OCI-LY1 (cell line): ENCODE measurements at regions not wholly inside any gene's neighbourhood (a gene's known extent, or its start where the extent isn't known, plus 50 kb on each side); places are given as distances from the start of the nearest gene placed in this dataset.

ENCODE experiments used
- EZH2 ChIP-seq: fragments of 200-600 bp; sonication (generic), shearing (Covaris generic); IDR thresholded peaks from 2 replicates; pipeline ENCODE4 v1.8.0; 2017; ENCODE audit warnings: borderline replicate concordance, mixed run types, mild to moderate bottlenecking, antibody characterized with exemption, low read length, moderate library complexity, mixed read lengths
- TF ChIP-seq, protein P1 (sequence below): fragments of 200-600 bp; sonication (generic), shearing (Covaris generic); IDR thresholded peaks from 2 replicates; pipeline ENCODE4 v1.5.1; 2017; ENCODE audit warnings: mild to moderate bottlenecking, antibody characterized with exemption, low read length, moderate library complexity, mixed read lengths

DNA sequence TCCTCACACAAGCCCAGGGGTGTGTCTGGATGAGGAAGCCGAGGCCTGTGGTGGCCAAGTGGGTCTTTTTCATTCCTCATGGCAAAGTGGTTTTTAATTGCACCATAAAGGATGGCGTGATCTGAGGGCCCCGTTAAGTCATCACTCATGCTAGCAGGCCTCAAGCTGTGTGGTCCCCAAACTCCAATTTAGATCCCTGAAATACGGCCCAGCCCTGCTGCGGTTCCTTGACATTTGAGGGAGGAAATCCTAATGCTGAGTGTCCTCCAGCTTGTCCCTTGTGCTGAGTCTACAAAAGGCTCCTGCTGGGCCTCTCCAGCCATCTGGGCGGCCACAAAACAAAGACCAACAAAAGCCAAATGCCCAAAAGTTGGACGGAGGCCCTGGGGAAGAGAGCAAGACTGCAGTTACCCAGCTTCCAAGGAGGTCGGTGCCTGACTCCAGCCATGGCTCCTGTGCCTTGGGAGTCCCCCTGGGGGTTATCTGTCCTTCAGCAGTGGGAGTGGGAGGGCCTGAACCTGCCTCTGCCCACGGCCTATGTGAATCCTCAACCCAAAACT, 162.3 kb upstream of the PDE10A start:
- TF ChIP-seq, protein P1, sequence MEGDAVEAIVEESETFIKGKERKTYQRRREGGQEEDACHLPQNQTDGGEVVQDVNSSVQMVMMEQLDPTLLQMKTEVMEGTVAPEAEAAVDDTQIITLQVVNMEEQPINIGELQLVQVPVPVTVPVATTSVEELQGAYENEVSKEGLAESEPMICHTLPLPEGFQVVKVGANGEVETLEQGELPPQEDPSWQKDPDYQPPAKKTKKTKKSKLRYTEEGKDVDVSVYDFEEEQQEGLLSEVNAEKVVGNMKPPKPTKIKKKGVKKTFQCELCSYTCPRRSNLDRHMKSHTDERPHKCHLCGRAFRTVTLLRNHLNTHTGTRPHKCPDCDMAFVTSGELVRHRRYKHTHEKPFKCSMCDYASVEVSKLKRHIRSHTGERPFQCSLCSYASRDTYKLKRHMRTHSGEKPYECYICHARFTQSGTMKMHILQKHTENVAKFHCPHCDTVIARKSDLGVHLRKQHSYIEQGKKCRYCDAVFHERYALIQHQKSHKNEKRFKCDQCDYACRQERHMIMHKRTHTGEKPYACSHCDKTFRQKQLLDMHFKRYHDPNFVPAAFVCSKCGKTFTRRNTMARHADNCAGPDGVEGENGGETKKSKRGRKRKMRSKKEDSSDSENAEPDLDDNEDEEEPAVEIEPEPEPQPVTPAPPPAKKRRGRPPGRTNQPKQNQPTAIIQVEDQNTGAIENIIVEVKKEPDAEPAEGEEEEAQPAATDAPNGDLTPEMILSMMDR, result no peak
- TF ChIP-seq EZH2, result no peak
